ENCODE measurements at regions not wholly inside any gene's neighbourhood (a gene's known extent, or its start where the extent isn't known, plus 50 kb on each side); places are given as distances from the start of the nearest gene placed in this dataset.
"Not testable (repeated sequence)": the region's sequence is repeated elsewhere in the genome, so short reads cannot be mapped to it uniquely, and the experiment has no call there.

DNA sequence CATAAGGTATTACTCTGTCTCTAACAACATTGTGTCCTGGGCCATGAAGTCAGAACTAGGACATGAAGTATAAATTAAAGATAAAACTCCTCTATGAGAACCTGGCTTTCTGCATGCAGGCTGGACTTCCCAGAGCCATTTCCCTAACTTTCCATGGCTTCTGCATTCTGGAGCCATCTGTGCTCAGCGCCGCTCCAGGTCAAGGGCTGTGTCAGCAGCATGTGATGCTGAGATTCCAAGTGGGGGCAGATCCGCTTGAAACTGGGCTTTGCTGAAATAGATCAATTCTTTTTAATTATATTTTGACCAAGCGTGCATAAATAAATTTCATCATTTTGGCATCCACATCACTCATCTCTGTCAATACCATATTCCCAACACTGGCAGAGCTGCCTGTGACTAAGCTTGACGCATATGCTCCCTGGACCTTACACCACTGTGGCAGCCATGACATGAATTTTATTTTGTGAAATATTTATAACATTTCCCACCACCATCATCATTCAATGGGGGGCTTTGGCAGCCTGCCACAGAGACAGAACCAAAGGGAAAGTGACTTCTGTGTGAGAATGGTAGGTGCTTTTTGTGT is 110.4 kb upstream of the KCNK1 start:
- WGBS, 2 donors: 92 to 93% methylated on average over 5 of the region's 5 CpGs
- TF ChIP-seq, protein P1, sequence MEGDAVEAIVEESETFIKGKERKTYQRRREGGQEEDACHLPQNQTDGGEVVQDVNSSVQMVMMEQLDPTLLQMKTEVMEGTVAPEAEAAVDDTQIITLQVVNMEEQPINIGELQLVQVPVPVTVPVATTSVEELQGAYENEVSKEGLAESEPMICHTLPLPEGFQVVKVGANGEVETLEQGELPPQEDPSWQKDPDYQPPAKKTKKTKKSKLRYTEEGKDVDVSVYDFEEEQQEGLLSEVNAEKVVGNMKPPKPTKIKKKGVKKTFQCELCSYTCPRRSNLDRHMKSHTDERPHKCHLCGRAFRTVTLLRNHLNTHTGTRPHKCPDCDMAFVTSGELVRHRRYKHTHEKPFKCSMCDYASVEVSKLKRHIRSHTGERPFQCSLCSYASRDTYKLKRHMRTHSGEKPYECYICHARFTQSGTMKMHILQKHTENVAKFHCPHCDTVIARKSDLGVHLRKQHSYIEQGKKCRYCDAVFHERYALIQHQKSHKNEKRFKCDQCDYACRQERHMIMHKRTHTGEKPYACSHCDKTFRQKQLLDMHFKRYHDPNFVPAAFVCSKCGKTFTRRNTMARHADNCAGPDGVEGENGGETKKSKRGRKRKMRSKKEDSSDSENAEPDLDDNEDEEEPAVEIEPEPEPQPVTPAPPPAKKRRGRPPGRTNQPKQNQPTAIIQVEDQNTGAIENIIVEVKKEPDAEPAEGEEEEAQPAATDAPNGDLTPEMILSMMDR (IDR thresholded peaks at IDR 0.05; ENCODE audit: control extremely low read depth, extremely low read depth): no peak
- Histone ChIP-seq H3K27ac (ENCODE audit: low read depth in 1 of 2, low read length in 1 of 2) (no peak overlapping the region), H3K4me3 (no peak overlapping the region), H3K27me3 (ENCODE audit: control insufficient read depth in 3 of 3, insufficient read depth in 3 of 3, low read length in 2 of 3) (no peaks in the 10 kb centered on the region), H3K36me3 (ENCODE audit: control insufficient read depth in 4 of 4, insufficient read depth in 4 of 4, low read length in 4 of 4) (no peaks in the 10 kb centered on the region), H3K4me1 (ENCODE audit: control insufficient read depth in 5 of 5, insufficient read depth in 5 of 5, low read length in 5 of 5) (no peaks in the 10 kb centered on the region), H3K9me3 (ENCODE audit: control insufficient read depth in 4 of 4, insufficient read depth in 3 of 4, low read length in 3 of 4) (peaks cover 0 to 3% (median under 1%) of the 10 kb centered on the region in 4 donors), H3K9ac (ENCODE audit: insufficient read depth in 1 of 2, low read length in 2 of 2) (no peak overlapping the region)
- no peak for ATAC-seq (ENCODE audit: insufficient read depth, low FRiP score)
- no peak for DNase-seq

DNA sequence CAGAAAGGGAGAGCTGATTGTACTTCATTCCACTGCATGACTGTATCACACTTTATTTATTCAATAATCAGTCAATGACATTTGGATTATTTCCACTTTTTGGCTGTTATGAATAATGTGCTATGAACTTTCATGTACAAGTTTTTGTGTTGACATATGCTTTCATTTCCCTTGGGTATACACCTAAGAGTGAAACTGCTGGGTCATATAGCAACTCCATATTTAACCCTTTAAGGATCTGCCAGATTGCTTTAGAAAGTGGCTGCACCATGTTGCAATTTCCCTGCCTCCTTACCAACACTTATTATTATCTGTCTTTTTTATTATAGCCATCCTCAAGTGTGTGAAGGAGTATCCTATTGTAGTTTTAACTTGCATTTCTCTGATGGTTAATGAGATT is 108.8 kb upstream of the KCNK1 start:
- H3K4me1 ChIP-seq (ENCODE audit: control insufficient read depth in 5 of 5, insufficient read depth in 5 of 5, low read length in 5 of 5): no peaks in the 10 kb centered on the region
- H3K36me3 ChIP-seq (ENCODE audit: control insufficient read depth in 4 of 4, insufficient read depth in 4 of 4, low read length in 4 of 4): no peaks in the 10 kb centered on the region
- ATAC-seq (ENCODE audit: insufficient read depth, low FRiP score) (no peak), DNase-seq (no peak)
- H3K27me3 ChIP-seq (ENCODE audit: control insufficient read depth in 3 of 3, insufficient read depth in 3 of 3, low read length in 2 of 3): no peaks in the 10 kb centered on the region
- H3K27ac ChIP-seq (ENCODE audit: low read depth in 1 of 2, low read length in 1 of 2): no peak overlapping the region
- TF ChIP-seq, protein P1 (IDR thresholded peaks at IDR 0.05; ENCODE audit: control extremely low read depth, extremely low read depth): no peak
- H3K4me3 ChIP-seq: no peak overlapping the region
- peaks cover 0 to 3% (median under 1%) of the 10 kb centered on the region in 4 donors for H3K9me3 ChIP-seq (ENCODE audit: control insufficient read depth in 4 of 4, insufficient read depth in 3 of 4, low read length in 3 of 4)
- no peak overlapping the region for H3K9ac ChIP-seq (ENCODE audit: insufficient read depth in 1 of 2, low read length in 2 of 2)

DNA sequence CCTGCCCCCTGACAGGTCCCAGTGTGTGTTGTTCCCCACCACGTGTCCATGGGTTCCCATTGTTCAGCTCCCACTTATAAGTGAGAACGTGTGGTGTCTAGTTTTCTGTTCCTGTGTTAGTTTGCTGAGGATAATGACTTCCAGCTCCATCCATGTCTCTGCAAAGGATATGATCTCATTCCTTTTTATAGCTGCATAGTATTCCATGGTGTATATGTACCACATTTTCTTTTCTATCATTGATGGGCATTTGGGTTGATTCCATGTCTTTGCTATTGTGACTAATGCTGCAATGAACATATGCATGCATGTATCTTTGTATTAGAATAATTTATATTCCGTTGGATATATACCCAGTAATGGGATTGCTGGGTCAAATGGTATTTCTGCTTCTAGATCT is 108.0 kb upstream of the KCNK1 start:
- DNase-seq; ATAC-seq (ENCODE audit: insufficient read depth, low FRiP score): not testable (repeated sequence)
- WGBS, 2 donors: 83 to 90% methylated on average over 3 of the region's 3 CpGs

DNA sequence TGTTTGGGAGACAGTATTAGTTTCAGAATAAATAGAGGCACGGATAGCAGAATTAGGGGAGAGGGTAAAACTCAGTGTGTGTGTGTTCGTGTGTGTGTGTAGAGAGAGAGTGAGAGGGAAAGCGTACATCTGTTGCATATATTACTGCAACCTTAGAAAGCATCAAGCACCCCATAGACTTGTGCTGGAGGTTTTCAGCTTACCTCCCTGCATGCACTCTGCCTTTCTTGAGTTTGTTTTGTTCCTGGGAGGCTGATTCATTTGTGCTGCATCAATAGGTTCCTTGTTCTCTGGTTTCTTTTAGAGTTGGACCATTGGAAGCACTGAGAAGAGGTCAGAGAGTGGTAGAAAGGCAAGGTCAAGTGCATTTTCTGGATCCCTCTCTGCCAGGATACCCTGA is 104.4 kb upstream of the KCNK1 start:
- Histone ChIP-seq H3K4me1 (ENCODE audit: control insufficient read depth in 5 of 5, insufficient read depth in 5 of 5, low read length in 5 of 5) (no peaks in the 10 kb centered on the region), H3K9ac (ENCODE audit: insufficient read depth in 1 of 2, low read length in 2 of 2) (no peak overlapping the region), H3K36me3 (ENCODE audit: control insufficient read depth in 4 of 4, insufficient read depth in 4 of 4, low read length in 4 of 4) (no peaks in the 10 kb centered on the region), H3K4me3 (no peak overlapping the region), H3K27ac (ENCODE audit: low read depth in 1 of 2, low read length in 1 of 2) (no peak overlapping the region), H3K9me3 (ENCODE audit: control insufficient read depth in 4 of 4, insufficient read depth in 3 of 4, low read length in 3 of 4) (peaks cover 0 to 3% (median under 1%) of the 10 kb centered on the region in 4 donors), H3K27me3 (ENCODE audit: control insufficient read depth in 3 of 3, insufficient read depth in 3 of 3, low read length in 2 of 3) (no peaks in the 10 kb centered on the region)
- peak in 2 of 3 donors; percentile 18 to 63 for DNase-seq
- no peak for ATAC-seq (ENCODE audit: insufficient read depth, low FRiP score)
- TF ChIP-seq, protein P1 (IDR thresholded peaks at IDR 0.05; ENCODE audit: control extremely low read depth, extremely low read depth): no peak
- 54 to 80% methylated on average over 3 of the region's 3 CpGs for WGBS, 2 donors

More for the DNA sequence above, 108.0 kb upstream of the KCNK1 start:
- not testable (repeated sequence) for H3K36me3 ChIP-seq (ENCODE audit: control insufficient read depth in 4 of 4, insufficient read depth in 4 of 4, low read length in 4 of 4); H3K4me3 ChIP-seq; H3K9me3 ChIP-seq (ENCODE audit: control insufficient read depth in 4 of 4, insufficient read depth in 3 of 4, low read length in 3 of 4); H3K27me3 ChIP-seq (ENCODE audit: control insufficient read depth in 3 of 3, insufficient read depth in 3 of 3, low read length in 2 of 3); H3K27ac ChIP-seq (ENCODE audit: low read depth in 1 of 2, low read length in 1 of 2); H3K9ac ChIP-seq (ENCODE audit: insufficient read depth in 1 of 2, low read length in 2 of 2); H3K4me1 ChIP-seq (ENCODE audit: control insufficient read depth in 5 of 5, insufficient read depth in 5 of 5, low read length in 5 of 5)

All from lung (tissue), 11 donors.